NB4 (cell line): ENCODE measurements at regions not wholly inside any gene's neighbourhood (a gene's known extent, or its start where the extent isn't known, plus 50 kb on each side); places are given as distances from the start of the nearest gene placed in this dataset.

ENCODE experiments used
- POLR2A ChIP-seq: IDR thresholded peaks from 2 replicates; pipeline ENCODE4 v1.6.1; 2011; ENCODE audit warnings: mild to moderate bottlenecking; ENCODE audit not compliant: insufficient read length; ENCODE audit errors: extremely low read depth
- TF ChIP-seq, protein P1 (sequence below): IDR thresholded peaks from one replicate; pipeline ENCODE4 v1.5.1; 2012; ENCODE audit warnings: low read depth, low read length

DNA sequence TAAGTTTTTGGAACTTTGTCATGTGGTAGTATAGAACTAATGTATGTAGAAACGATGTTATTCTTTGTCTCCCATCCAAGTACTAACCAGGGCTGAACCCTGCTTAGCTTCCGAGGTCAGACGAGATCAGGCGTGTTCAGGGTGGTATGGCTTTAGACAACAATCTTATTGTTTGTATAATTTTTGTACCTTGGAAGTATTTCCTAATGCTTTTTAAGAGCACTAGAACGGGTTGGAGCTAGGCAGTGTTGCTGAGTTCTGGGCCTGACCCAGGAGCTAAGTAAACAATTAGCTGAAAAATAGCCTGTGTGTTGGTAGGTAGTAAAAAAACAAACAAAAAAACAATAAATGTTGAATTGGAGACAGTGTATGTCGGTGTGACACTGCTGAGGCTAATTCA, 244.3 kb downstream of the EMP1 start:
- TF ChIP-seq, protein P1, sequence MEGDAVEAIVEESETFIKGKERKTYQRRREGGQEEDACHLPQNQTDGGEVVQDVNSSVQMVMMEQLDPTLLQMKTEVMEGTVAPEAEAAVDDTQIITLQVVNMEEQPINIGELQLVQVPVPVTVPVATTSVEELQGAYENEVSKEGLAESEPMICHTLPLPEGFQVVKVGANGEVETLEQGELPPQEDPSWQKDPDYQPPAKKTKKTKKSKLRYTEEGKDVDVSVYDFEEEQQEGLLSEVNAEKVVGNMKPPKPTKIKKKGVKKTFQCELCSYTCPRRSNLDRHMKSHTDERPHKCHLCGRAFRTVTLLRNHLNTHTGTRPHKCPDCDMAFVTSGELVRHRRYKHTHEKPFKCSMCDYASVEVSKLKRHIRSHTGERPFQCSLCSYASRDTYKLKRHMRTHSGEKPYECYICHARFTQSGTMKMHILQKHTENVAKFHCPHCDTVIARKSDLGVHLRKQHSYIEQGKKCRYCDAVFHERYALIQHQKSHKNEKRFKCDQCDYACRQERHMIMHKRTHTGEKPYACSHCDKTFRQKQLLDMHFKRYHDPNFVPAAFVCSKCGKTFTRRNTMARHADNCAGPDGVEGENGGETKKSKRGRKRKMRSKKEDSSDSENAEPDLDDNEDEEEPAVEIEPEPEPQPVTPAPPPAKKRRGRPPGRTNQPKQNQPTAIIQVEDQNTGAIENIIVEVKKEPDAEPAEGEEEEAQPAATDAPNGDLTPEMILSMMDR: no peak
- TF ChIP-seq POLR2A: no peak
